Hepatocyte (in vitro differentiated cells): ENCODE measurements at regions not wholly inside any gene's neighbourhood (a gene's known extent, or its start where the extent isn't known, plus 50 kb on each side); places are given as distances from the start of the nearest gene placed in this dataset.

Source experiments
- DNase-seq: peaks from one replicate; pipeline ENCODE4 v3.0.0-alpha.2; 2016; ENCODE audit warnings: low spot score
- H2AFZ ChIP-seq: fragments of 200-600 bp; sonication (generic); 2 replicates; pipeline ENCODE4 v1.6.0; 2016; ENCODE audit warnings: antibody characterized with exemption, mild to moderate bottlenecking
- H3K27ac ChIP-seq: fragments of 200-600 bp; sonication (generic); 2 replicates; pipeline ENCODE4 v1.5.1; 2016; ENCODE audit warnings: mild to moderate bottlenecking
- H3K27me3 ChIP-seq: fragments of 200-600 bp; sonication (generic); 2 replicates; pipeline ENCODE4 v1.6.1; 2016
- H3K36me3 ChIP-seq: fragments of 200-600 bp; sonication (generic); replicated peaks from 2 replicates; pipeline ENCODE4 v1.5.1; 2016; ENCODE audit warnings: low read depth; ENCODE audit not compliant: insufficient read depth
- H3K4me1 ChIP-seq: fragments of 200-600 bp; sonication (generic); 2 replicates; pipeline ENCODE4 v1.5.1; 2016; ENCODE audit warnings: mild to moderate bottlenecking, moderate library complexity; ENCODE audit not compliant: insufficient read depth
- H3K4me2 ChIP-seq: fragments of 200-600 bp; sonication (generic); 2 replicates; pipeline ENCODE4 v1.6.0; 2016
- H3K4me3 ChIP-seq: fragments of 200-600 bp; sonication (generic); 2 replicates; pipeline ENCODE4 v1.5.1; 2016; ENCODE audit warnings: mild to moderate bottlenecking
- H3K79me2 ChIP-seq: fragments of 200-600 bp; sonication (generic); 2 replicates; pipeline ENCODE4 v1.6.0; 2017; ENCODE audit warnings: mild to moderate bottlenecking
- H3K9me2 ChIP-seq: fragments of 200-600 bp; sonication (generic); replicated peaks from 2 replicates; pipeline ENCODE4 v1.6.0; 2017; ENCODE audit warnings: mild to moderate bottlenecking; ENCODE audit not compliant: insufficient read depth
- H3K9me3 ChIP-seq: fragments of 200-600 bp; sonication (generic); 2 replicates; pipeline ENCODE4 v1.5.1; 2016; ENCODE audit warnings: low read depth, mild to moderate bottlenecking
- H4K20me1 ChIP-seq: fragments of 200-600 bp; sonication (generic); 2 replicates; pipeline ENCODE4 v1.6.0; 2016; ENCODE audit warnings: mild to moderate bottlenecking; ENCODE audit not compliant: insufficient read depth, poor library complexity, severe bottlenecking
- CTCF ChIP-seq: fragments of 200-600 bp; sonication (generic); IDR thresholded peaks from 2 replicates; pipeline ENCODE4 v1.5.1; 2016; ENCODE audit warnings: antibody characterized with exemption, mild to moderate bottlenecking; ENCODE audit not compliant: poor library complexity
- EZH2 ChIP-seq: fragments of 200-600 bp; sonication (generic); IDR thresholded peaks from 2 replicates; pipeline ENCODE4 v1.6.1; 2016; ENCODE audit warnings: antibody characterized with exemption, mild to moderate bottlenecking, borderline replicate concordance
- EZH2phosphoT487 ChIP-seq: fragments of 200-600 bp; sonication (generic); IDR thresholded peaks from one replicate; pipeline ENCODE4 v1.6.1; 2018; ENCODE audit warnings: antibody characterized with exemption, mild to moderate bottlenecking, low read depth, moderate library complexity; ENCODE audit not compliant: unreplicated experiment, severe bottlenecking
- WGBS: methylation state at CpG from one replicate; pipeline ENCODE4 v1.1.6; 2016; ENCODE audit warnings: low lambda C conversion rate; ENCODE audit errors: missing lambda C conversion rate; 5-methylcytosine and 5-hydroxymethylcytosine counted together

DNA sequence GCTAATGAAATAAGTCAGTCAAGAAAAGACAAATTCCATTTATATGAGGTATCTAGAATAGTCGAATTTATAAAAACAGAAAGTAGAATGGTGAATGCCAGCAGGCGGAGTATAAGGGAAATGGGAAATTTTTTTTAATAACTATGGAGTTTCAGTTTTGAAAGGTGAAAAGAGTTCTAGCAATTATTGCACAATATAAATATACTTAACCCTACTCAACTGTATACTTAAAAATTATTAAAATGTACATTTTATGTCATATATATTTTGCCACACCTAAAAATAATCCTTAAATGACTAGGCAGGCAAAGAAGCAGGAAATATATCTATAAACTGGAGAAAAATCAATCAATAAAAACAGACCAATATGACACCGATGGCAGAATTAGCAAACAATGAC, 196.5 kb upstream of the UBASH3B start:
- Histone ChIP-seq H3K4me1 (no peaks in the 10 kb centered on the region), H3K36me3 (no peaks in the 10 kb centered on the region), H3K9me2 (no peaks in the 10 kb centered on the region), H3K9me3 (peaks cover 7% of the 10 kb centered on the region), H3K79me2 (no peaks in the 10 kb centered on the region), H4K20me1 (no peaks in the 10 kb centered on the region), H3K4me3 (no peak overlapping the region), H3K27me3 (no peaks in the 10 kb centered on the region), H3K27ac (no peak overlapping the region), H2AFZ (no peak overlapping the region), H3K4me2 (no peak overlapping the region)
- TF ChIP-seq EZH2phosphoT487 (no peak), EZH2 (no peak), CTCF (no peak)
- DNase-seq, result no peak
- WGBS, result 98% methylated on average over 3 of the region's 3 CpGs

DNA sequence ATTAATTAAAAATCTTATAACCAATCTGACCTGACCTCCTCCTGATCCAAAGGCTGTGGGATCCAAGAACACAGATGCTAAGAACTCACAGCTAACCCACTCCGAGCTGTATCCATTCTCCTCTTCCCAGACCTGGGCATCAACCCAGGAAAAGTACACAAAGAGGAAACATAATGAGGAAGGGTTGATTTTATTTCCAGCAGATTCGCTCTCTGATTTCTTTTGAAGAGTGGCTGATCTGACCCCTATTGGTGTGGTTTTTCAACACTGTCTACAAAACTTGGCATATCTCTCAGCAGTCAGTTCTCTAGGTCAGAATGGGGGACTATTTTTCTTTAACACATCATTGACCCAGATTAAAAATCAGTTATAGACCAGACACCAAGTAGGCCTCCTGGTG, 201.9 kb upstream of the UBASH3B start:
- Histone ChIP-seq H3K9me2 (no peaks in the 10 kb centered on the region), H3K9me3 (no peaks in the 10 kb centered on the region), H3K4me3 (no peak overlapping the region), H3K79me2 (no peaks in the 10 kb centered on the region), H3K27me3 (no peaks in the 10 kb centered on the region), H3K27ac (no peak overlapping the region), H2AFZ (no peak overlapping the region), H3K36me3 (no peaks in the 10 kb centered on the region), H3K4me2 (no peak overlapping the region), H4K20me1 (no peaks in the 10 kb centered on the region), H3K4me1 (no peaks in the 10 kb centered on the region)
- TF ChIP-seq CTCF (no peak), EZH2phosphoT487 (no peak), EZH2 (no peak)
- 77% methylated on average over 2 of the region's 2 CpGs for WGBS
- no peak for DNase-seq

DNA sequence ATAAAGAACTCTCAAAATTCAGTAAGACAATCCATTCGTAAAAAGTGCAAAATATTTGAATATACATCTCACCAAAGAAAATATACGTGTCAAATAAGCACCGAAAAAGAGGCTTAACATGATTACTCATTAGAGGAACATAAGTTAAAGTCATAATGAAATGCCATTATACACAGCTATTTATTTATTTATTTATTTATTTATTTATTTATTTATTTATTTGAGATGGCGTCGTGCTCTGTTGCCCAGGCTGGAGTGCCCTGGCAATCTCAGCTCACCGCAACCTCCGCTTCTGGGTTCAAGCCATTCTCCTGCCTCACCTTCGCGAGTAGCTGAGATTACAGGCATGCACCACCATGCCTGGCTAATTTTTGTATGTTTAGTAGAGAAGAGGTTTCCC, 203.6 kb upstream of the UBASH3B start:
- no peak overlapping the region for H2AFZ ChIP-seq
- WGBS, result 98% methylated on average over 9 of the region's 9 CpGs
- no peak overlapping the region for H3K4me2 ChIP-seq
- no peak overlapping the region for H3K4me3 ChIP-seq
- no peak overlapping the region for H3K27ac ChIP-seq
- no peaks in the 10 kb centered on the region for H3K4me1 ChIP-seq
- no peaks in the 10 kb centered on the region for H3K36me3 ChIP-seq
- no peaks in the 10 kb centered on the region for H3K79me2 ChIP-seq
- TF ChIP-seq EZH2phosphoT487 (no peak), CTCF (no peak), EZH2 (no peak)
- H3K9me3 ChIP-seq, result no peaks in the 10 kb centered on the region
- H3K9me2 ChIP-seq, result no peaks in the 10 kb centered on the region
- H4K20me1 ChIP-seq, result no peaks in the 10 kb centered on the region
- no peak for DNase-seq
- no peaks in the 10 kb centered on the region for H3K27me3 ChIP-seq

- TF ChIP-seq CTCF (no peak), EZH2 (no peak), EZH2phosphoT487 (no peak)
- Histone ChIP-seq H3K36me3 (no peaks in the 10 kb centered on the region), H2AFZ (peak overlapping the region; percentile 22), H3K4me3 (no peak overlapping the region), H3K27me3 (no peaks in the 10 kb centered on the region), H3K9me3 (no peaks in the 10 kb centered on the region), H3K4me1 (no peaks in the 10 kb centered on the region), H4K20me1 (no peaks in the 10 kb centered on the region), H3K4me2 (peak overlapping the region; percentile 80), H3K27ac (peak overlapping the region; percentile 81), H3K79me2 (no peaks in the 10 kb centered on the region), H3K9me2 (no peaks in the 10 kb centered on the region)
- DNase-seq, result peak; percentile 31
- 19% methylated on average over 3 of the region's 3 CpGs for WGBS
Observed at GRCh38 chr11:122441666-122442035, 213.9 kb upstream of the UBASH3B start.
